ENCODE measurements at regions not wholly inside any gene's neighbourhood (a gene's known extent, or its start where the extent isn't known, plus 50 kb on each side); places are given as distances from the start of the nearest gene placed in this dataset.

- Mint-ChIP-seq H3K27ac (no peak overlapping the region), H3K9me3 (ENCODE audit: low read depth) (peaks cover 24% of the 10 kb centered on the region), H3K4me3 (no peak overlapping the region), H3K4me1 (no peaks in the 10 kb centered on the region), H3K36me3 (ENCODE audit: low read depth) (no peaks in the 10 kb centered on the region), H3K27me3 (no peaks in the 10 kb centered on the region)
- intact Hi-C loops (cut with DNase I, micrococcal nuclease) = no loop called here
- ATAC-seq (no peak), DNase-seq (no peak)
- ChIA-PET POLR2A (no interaction called here), CTCF (no interaction called here)
These were observed 1485.7 kb upstream of the CDH9 start for GRCh38 chr5:28523888-28524635.

- H3K9me3 Mint-ChIP-seq (ENCODE audit: low read depth) = peaks cover 20% of the 10 kb centered on the region
- no peak for DNase-seq
- H3K4me3 Mint-ChIP-seq = no peak overlapping the region
- no peak overlapping the region for H3K27ac Mint-ChIP-seq
- ChIA-PET POLR2A (no interaction called here), CTCF (no interaction called here)
- H3K4me1 Mint-ChIP-seq = no peaks in the 10 kb centered on the region
- no peaks in the 10 kb centered on the region for H3K27me3 Mint-ChIP-seq
- no peak for ATAC-seq
- H3K36me3 Mint-ChIP-seq (ENCODE audit: low read depth) = no peaks in the 10 kb centered on the region
- intact Hi-C loops (cut with DNase I, micrococcal nuclease) = no loop called here
These were observed 1485.0 kb upstream of the CDH9 start for GRCh38 chr5:28523416-28523815.

GRCh38 chr5:28517691-28518090 is 1479.3 kb upstream of the CDH9 start:
- H3K9me3 Mint-ChIP-seq (ENCODE audit: low read depth) = peaks cover 23% of the 10 kb centered on the region
- H3K4me1 Mint-ChIP-seq = no peaks in the 10 kb centered on the region
- ChIA-PET CTCF (no interaction called here), POLR2A (no interaction called here)
- intact Hi-C loops (cut with DNase I, micrococcal nuclease) = no loop called here
- ATAC-seq (no peak), DNase-seq (no peak)
- no peaks in the 10 kb centered on the region for H3K27me3 Mint-ChIP-seq
- no peak overlapping the region for H3K27ac Mint-ChIP-seq
- no peak overlapping the region for H3K4me3 Mint-ChIP-seq
- no peaks in the 10 kb centered on the region for H3K36me3 Mint-ChIP-seq (ENCODE audit: low read depth)

- Mint-ChIP-seq H3K4me1 (no peaks in the 10 kb centered on the region), H3K9me3 (ENCODE audit: low read depth) (peaks cover 22% of the 10 kb centered on the region), H3K36me3 (ENCODE audit: low read depth) (no peaks in the 10 kb centered on the region), H3K4me3 (no peak overlapping the region), H3K27ac (no peak overlapping the region), H3K27me3 (no peaks in the 10 kb centered on the region)
- POLR2A ChIA-PET = no interaction called here
- ATAC-seq = no peak
- CTCF ChIA-PET = no interaction called here
- no peak for DNase-seq
- intact Hi-C loops (cut with DNase I, micrococcal nuclease) = no loop called here
These were observed 1478.3 kb upstream of the CDH9 start for GRCh38 chr5:28516722-28517121.

GRCh38 chr5:28512648-28513047 is 1474.3 kb upstream of the CDH9 start:
- Mint-ChIP-seq H3K36me3 (ENCODE audit: low read depth) (no peaks in the 10 kb centered on the region), H3K4me1 (no peaks in the 10 kb centered on the region), H3K4me3 (no peak overlapping the region), H3K27me3 (no peaks in the 10 kb centered on the region), H3K9me3 (ENCODE audit: low read depth) (peaks cover 10% of the 10 kb centered on the region), H3K27ac (no peak overlapping the region)
- intact Hi-C loops (cut with DNase I, micrococcal nuclease) = no loop called here
- POLR2A ChIA-PET = no interaction called here
- CTCF ChIA-PET = no interaction called here
- ATAC-seq (no peak), DNase-seq (no peak)

- Mint-ChIP-seq H3K4me3 (no peak overlapping the region), H3K27me3 (no peaks in the 10 kb centered on the region), H3K9me3 (ENCODE audit: low read depth) (peaks cover 12% of the 10 kb centered on the region), H3K27ac (no peak overlapping the region), H3K36me3 (ENCODE audit: low read depth) (no peaks in the 10 kb centered on the region), H3K4me1 (no peaks in the 10 kb centered on the region)
- DNase-seq (no peak), ATAC-seq (no peak)
- ChIA-PET CTCF (no interaction called here), POLR2A (no interaction called here)
- intact Hi-C loops (cut with DNase I, micrococcal nuclease) = no loop called here
These were observed 1466.7 kb upstream of the CDH9 start for GRCh38 chr5:28505121-28505520.

GRCh38 chr5:28500511-28500910 is 1462.1 kb upstream of the CDH9 start:
- Mint-ChIP-seq H3K36me3 (ENCODE audit: low read depth) (no peaks in the 10 kb centered on the region), H3K4me1 (no peaks in the 10 kb centered on the region), H3K27me3 (no peaks in the 10 kb centered on the region), H3K27ac (no peak overlapping the region), H3K4me3 (no peak overlapping the region), H3K9me3 (ENCODE audit: low read depth) (peaks cover 10% of the 10 kb centered on the region)
- ChIA-PET CTCF (no interaction called here), POLR2A (no interaction called here)
- ATAC-seq = no peak
- DNase-seq = no peak
- intact Hi-C loops (cut with DNase I, micrococcal nuclease) = no loop called here

GRCh38 chr5:28499766-28500290 is 1461.4 kb upstream of the CDH9 start:
- peaks cover 8% of the 10 kb centered on the region for H3K9me3 Mint-ChIP-seq (ENCODE audit: low read depth)
- no peak overlapping the region for H3K4me3 Mint-ChIP-seq
- ChIA-PET CTCF (no interaction called here), POLR2A (no interaction called here)
- ATAC-seq (no peak), DNase-seq (no peak)
- H3K36me3 Mint-ChIP-seq (ENCODE audit: low read depth) = no peaks in the 10 kb centered on the region
- intact Hi-C loops (cut with DNase I, micrococcal nuclease) = no loop called here
- no peaks in the 10 kb centered on the region for H3K27me3 Mint-ChIP-seq
- no peak overlapping the region for H3K27ac Mint-ChIP-seq
- H3K4me1 Mint-ChIP-seq = no peaks in the 10 kb centered on the region

GRCh38 chr5:28495876-28496275 is 1457.5 kb upstream of the CDH9 start:
- Mint-ChIP-seq H3K27ac (no peak overlapping the region), H3K4me1 (no peaks in the 10 kb centered on the region), H3K9me3 (ENCODE audit: low read depth) (peaks cover 7% of the 10 kb centered on the region), H3K36me3 (ENCODE audit: low read depth) (no peaks in the 10 kb centered on the region), H3K4me3 (no peak overlapping the region), H3K27me3 (no peaks in the 10 kb centered on the region)
- DNase-seq = no peak
- POLR2A ChIA-PET = no interaction called here
- CTCF ChIA-PET = no interaction called here
- intact Hi-C loops (cut with DNase I, micrococcal nuclease) = no loop called here
- no peak for ATAC-seq

- intact Hi-C loops (cut with DNase I, micrococcal nuclease) = no loop called here
- POLR2A ChIA-PET = no interaction called here
- no peaks in the 10 kb centered on the region for H3K4me1 Mint-ChIP-seq
- H3K27ac Mint-ChIP-seq = no peak overlapping the region
- CTCF ChIA-PET = no interaction called here
- peaks cover 12% of the 10 kb centered on the region for H3K9me3 Mint-ChIP-seq (ENCODE audit: low read depth)
- H3K27me3 Mint-ChIP-seq = no peaks in the 10 kb centered on the region
- no peak for DNase-seq
- no peak for ATAC-seq
- H3K36me3 Mint-ChIP-seq (ENCODE audit: low read depth) = no peaks in the 10 kb centered on the region
- no peak overlapping the region for H3K4me3 Mint-ChIP-seq
These were observed 1455.1 kb upstream of the CDH9 start for GRCh38 chr5:28493456-28493855.

- Mint-ChIP-seq H3K4me1 (no peaks in the 10 kb centered on the region), H3K36me3 (ENCODE audit: low read depth) (no peaks in the 10 kb centered on the region), H3K9me3 (ENCODE audit: low read depth) (peaks cover 12% of the 10 kb centered on the region), H3K27ac (no peak overlapping the region), H3K4me3 (no peak overlapping the region), H3K27me3 (no peaks in the 10 kb centered on the region)
- DNase-seq (no peak), ATAC-seq (no peak)
- intact Hi-C loops (cut with DNase I, micrococcal nuclease) = no loop called here
- POLR2A ChIA-PET = no interaction called here
- CTCF ChIA-PET = no interaction called here
These were observed 1450.4 kb upstream of the CDH9 start for GRCh38 chr5:28488752-28489151.

- ATAC-seq (no peak), DNase-seq (no peak)
- ChIA-PET CTCF (no interaction called here), POLR2A (no interaction called here)
- Mint-ChIP-seq H3K9me3 (ENCODE audit: low read depth) (peaks cover 3% of the 10 kb centered on the region), H3K27ac (no peak overlapping the region), H3K36me3 (ENCODE audit: low read depth) (no peaks in the 10 kb centered on the region), H3K4me1 (no peaks in the 10 kb centered on the region), H3K27me3 (no peaks in the 10 kb centered on the region), H3K4me3 (no peak overlapping the region)
- intact Hi-C loops (cut with DNase I, micrococcal nuclease) = no loop called here
These were observed 1445.1 kb upstream of the CDH9 start for GRCh38 chr5:28483327-28484025.

Data from activated CD4-positive, alpha-beta T cell treated with anti-CD3 and anti-CD28 coated beads for 36 hours (primary cell).